Stimulated activated CD4-positive, alpha-beta T cell treated with anti-CD3 and anti-CD28 coated beads, Interleukin-15, amount 100 ng/mL, for 24 hours (primary cell): ENCODE measurements at regions not wholly inside any gene's neighbourhood (a gene's known extent, or its start where the extent isn't known, plus 50 kb on each side); places are given as distances from the start of the nearest gene placed in this dataset.

ENCODE experiments used
- DNase-seq: peaks from one replicate; pipeline ENCODE4 v3.0.0-alpha.2; 2020

- no peak for DNase-seq
These were observed 546.5 kb upstream of the FAT1 start for GRCh38 chr4:187270154-187270553.

- DNase-seq, result no peak
These were observed 548.2 kb upstream of the FAT1 start for GRCh38 chr4:187271848-187272247.

GRCh38 chr4:187274153-187274552 lies 550.5 kb upstream of the FAT1 start:
- no peak for DNase-seq

- DNase-seq, result no peak
These were observed 553.2 kb upstream of the FAT1 start for GRCh38 chr4:187276736-187277408.

GRCh38 chr4:187283201-187283955 lies 559.7 kb upstream of the FAT1 start:
- no peak for DNase-seq

GRCh38 chr4:187286525-187286924 lies 562.9 kb upstream of the FAT1 start:
- DNase-seq, result no peak

GRCh38 chr4:187289371-187289770 lies 565.7 kb upstream of the FAT1 start:
- no peak for DNase-seq

- no peak for DNase-seq
These were observed 571.2 kb upstream of the FAT1 start for GRCh38 chr4:187294861-187295260.

- DNase-seq, result no peak
These were observed 578.3 kb upstream of the FAT1 start for GRCh38 chr4:187301923-187302322.

- DNase-seq, result no peak
These were observed 578.9 kb upstream of the FAT1 start for GRCh38 chr4:187302457-187303150.

GRCh38 chr4:187304133-187304532 lies 580.5 kb upstream of the FAT1 start:
- no peak for DNase-seq

GRCh38 chr4:187307131-187307530 lies 583.5 kb upstream of the FAT1 start:
- no peak for DNase-seq

- DNase-seq, result no peak
These were observed 585.8 kb upstream of the FAT1 start for GRCh38 chr4:187309456-187309855.

- no peak for DNase-seq
These were observed 588.6 kb upstream of the FAT1 start for GRCh38 chr4:187312299-187312698.

GRCh38 chr4:187317799-187318198 lies 594.1 kb upstream of the FAT1 start:
- no peak for DNase-seq

- no peak for DNase-seq
These were observed 598.1 kb upstream of the FAT1 start for GRCh38 chr4:187321711-187322110.

- no peak for DNase-seq
These were observed 608.5 kb upstream of the FAT1 start for GRCh38 chr4:187332141-187332540.

- no peak for DNase-seq
These were observed 609.5 kb upstream of the FAT1 start for GRCh38 chr4:187333151-187333550.

- DNase-seq, result no peak
These were observed 611.7 kb upstream of the FAT1 start for GRCh38 chr4:187335339-187335738.

- DNase-seq, result no peak
These were observed 631.1 kb upstream of the FAT1 start for GRCh38 chr4:187354740-187355139.

GRCh38 chr4:187357045-187357643 lies 633.5 kb upstream of the FAT1 start:
- no peak for DNase-seq

- DNase-seq, result no peak
These were observed 634.2 kb upstream of the FAT1 start for GRCh38 chr4:187357821-187358220.
